ENCODE measurements at regions not wholly inside any gene's neighbourhood (a gene's known extent, or its start where the extent isn't known, plus 50 kb on each side); places are given as distances from the start of the nearest gene placed in this dataset.

DNA sequence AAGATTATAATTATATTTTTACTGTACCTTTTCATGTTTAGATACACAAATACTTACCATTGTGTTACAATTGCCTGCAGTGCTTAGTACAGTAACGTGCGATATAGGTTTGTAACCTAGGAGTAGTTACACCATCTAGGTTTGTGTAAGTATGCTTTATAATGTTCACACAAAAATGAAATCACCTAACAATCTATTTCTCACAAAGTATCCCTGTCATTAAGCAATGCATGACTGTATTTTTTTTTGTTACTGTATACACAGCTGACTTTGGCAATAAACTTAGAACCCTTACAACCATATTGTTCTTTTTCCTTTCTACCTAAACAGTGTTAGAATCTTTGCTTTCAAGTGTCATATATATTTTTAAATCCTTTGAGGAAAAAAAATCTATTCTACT lies 303.0 kb upstream of the E2F7 start:
- TF ChIP-seq POLR2A (IDR thresholded peaks at IDR 0.05): no peak
- TF ChIP-seq, protein P1, sequence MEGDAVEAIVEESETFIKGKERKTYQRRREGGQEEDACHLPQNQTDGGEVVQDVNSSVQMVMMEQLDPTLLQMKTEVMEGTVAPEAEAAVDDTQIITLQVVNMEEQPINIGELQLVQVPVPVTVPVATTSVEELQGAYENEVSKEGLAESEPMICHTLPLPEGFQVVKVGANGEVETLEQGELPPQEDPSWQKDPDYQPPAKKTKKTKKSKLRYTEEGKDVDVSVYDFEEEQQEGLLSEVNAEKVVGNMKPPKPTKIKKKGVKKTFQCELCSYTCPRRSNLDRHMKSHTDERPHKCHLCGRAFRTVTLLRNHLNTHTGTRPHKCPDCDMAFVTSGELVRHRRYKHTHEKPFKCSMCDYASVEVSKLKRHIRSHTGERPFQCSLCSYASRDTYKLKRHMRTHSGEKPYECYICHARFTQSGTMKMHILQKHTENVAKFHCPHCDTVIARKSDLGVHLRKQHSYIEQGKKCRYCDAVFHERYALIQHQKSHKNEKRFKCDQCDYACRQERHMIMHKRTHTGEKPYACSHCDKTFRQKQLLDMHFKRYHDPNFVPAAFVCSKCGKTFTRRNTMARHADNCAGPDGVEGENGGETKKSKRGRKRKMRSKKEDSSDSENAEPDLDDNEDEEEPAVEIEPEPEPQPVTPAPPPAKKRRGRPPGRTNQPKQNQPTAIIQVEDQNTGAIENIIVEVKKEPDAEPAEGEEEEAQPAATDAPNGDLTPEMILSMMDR (IDR thresholded peaks at IDR 0.05): no peak
- H3K27me3 ChIP-seq: no peaks in the 10 kb centered on the region
- intact Hi-C loops (cut with DNase I): no loop called here
- no peaks in the 10 kb centered on the region for H3K36me3 ChIP-seq (replicated peaks in 1 of 2)
- no peak overlapping the region for H3K27ac ChIP-seq
- DNase-seq: no peak
- H3K9me3 ChIP-seq (replicated peaks in 1 of 3): no peaks in the 10 kb centered on the region
- no peaks in the 10 kb centered on the region for H3K4me1 ChIP-seq (replicated peaks in 1 of 2)
- 90 to 96% (median 92%) methylated on average over 2 of the region's 2 CpGs for WGBS, 4 donors
- H3K4me3 ChIP-seq: no peak overlapping the region

DNA sequence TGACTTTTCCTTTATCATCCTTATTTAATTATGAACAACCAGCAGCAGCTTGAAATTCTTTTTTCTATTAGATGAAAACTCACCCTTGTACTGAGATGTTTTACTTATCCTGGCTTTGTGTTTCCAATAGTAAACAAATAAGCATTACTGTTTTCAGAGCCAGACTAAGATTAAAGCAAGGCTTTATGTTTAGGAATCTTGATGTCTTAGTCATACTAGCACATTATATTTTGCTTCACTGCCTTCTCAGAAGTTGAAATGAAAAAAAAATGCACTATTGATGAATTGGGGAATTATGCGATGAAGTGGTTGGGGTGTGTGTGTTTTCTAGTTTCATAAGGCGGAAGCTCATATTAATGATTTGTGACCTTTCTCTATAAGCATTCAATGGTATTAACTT lies 301.2 kb upstream of the E2F7 start:
- Histone ChIP-seq H3K9me3 (replicated peaks in 1 of 3) (no peaks in the 10 kb centered on the region), H3K4me3 (no peak overlapping the region), H3K36me3 (replicated peaks in 1 of 2) (no peaks in the 10 kb centered on the region), H3K27me3 (no peaks in the 10 kb centered on the region), H3K4me1 (replicated peaks in 1 of 2) (no peaks in the 10 kb centered on the region), H3K27ac (no peak overlapping the region)
- intact Hi-C loops (cut with DNase I): no loop called here
- WGBS, 4 donors: 89 to 98% (median 92%) methylated on average over 2 of the region's 2 CpGs
- no peak for DNase-seq
- no peak for TF ChIP-seq POLR2A (IDR thresholded peaks at IDR 0.05)
- TF ChIP-seq, protein P1 (IDR thresholded peaks at IDR 0.05): no peak

DNA sequence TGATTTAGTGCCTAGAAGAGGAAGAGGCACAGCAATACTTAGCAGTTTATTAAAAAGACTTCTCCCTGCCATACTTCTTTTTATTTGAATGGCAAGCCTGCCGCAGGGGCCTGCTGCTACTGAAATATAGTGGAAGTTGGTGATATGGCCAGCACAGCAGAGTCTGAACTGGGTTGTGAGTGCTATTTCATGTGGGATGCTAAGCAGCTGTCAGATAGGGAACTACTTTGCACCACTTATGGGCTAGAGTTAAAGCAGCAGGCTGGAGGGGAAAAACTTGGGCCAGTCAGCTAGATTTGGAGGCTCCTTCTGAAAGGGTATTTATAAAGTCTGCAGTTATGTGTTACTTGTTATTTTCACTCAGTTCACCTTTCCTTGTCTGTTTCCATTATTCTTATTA lies 299.0 kb upstream of the E2F7 start:
- WGBS, 4 donors: 78 to 88% (median 84%) methylated on average over 1 of the region's 1 CpG
- Histone ChIP-seq H3K4me3 (no peak overlapping the region), H3K27me3 (no peaks in the 10 kb centered on the region), H3K9me3 (replicated peaks in 1 of 3) (no peaks in the 10 kb centered on the region), H3K27ac (no peak overlapping the region), H3K36me3 (replicated peaks in 1 of 2) (no peaks in the 10 kb centered on the region), H3K4me1 (replicated peaks in 1 of 2) (no peaks in the 10 kb centered on the region)
- no peak for DNase-seq
- intact Hi-C loops (cut with DNase I): no loop called here
- no peak for TF ChIP-seq POLR2A (IDR thresholded peaks at IDR 0.05)
- TF ChIP-seq, protein P1 (IDR thresholded peaks at IDR 0.05): no peak

DNA sequence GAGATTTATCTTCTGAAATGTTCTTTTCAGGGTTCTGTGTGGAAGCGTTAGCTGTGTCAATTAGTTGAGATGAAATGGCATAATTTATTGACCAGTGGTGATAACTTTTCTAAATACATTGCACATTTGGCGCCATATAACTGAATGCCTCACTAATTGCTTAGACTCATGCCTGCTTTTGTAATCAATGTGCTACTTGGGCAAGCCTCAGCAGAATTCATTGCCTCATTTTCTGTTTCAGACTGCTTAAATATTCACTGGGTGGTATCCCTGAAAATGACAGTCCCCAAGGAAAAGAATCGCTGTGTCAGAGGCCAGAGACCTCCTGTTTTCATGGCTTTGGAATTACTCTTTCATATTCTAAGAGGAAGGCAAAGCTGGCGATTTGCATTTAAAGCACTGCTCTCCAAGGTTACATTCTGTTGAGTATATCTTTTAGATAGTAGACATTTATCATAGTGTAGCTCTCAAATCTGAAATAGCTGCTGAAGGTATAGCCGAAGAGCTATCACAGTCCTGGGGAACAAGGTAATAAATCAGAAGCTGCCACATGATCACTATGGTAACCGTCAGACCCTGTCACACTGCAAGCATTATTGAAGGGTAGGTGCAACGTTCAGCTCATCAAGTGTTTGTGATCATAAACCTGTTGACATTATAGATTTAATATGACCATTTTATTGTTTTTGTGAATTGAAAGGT lies 297.3 kb upstream of the E2F7 start:
- DNase-seq: no peak
- WGBS, 4 donors: 43 to 52% (median 46%) methylated on average over 7 of the region's 7 CpGs
- no peak overlapping the region for H3K27ac ChIP-seq
- TF ChIP-seq, protein P1 (IDR thresholded peaks at IDR 0.05): no peak
- TF ChIP-seq POLR2A (IDR thresholded peaks at IDR 0.05): no peak
- H3K4me1 ChIP-seq (replicated peaks in 1 of 2): no peaks in the 10 kb centered on the region
- no peaks in the 10 kb centered on the region for H3K36me3 ChIP-seq (replicated peaks in 1 of 2)
- no peaks in the 10 kb centered on the region for H3K27me3 ChIP-seq
- no peak overlapping the region for H3K4me3 ChIP-seq
- intact Hi-C loops (cut with DNase I): no loop called here
- no peaks in the 10 kb centered on the region for H3K9me3 ChIP-seq (replicated peaks in 1 of 3)

Measured in adrenal gland (tissue), 9 donors.